Fibroblast of the aortic adventitia (primary cell): ENCODE measurements at regions not wholly inside any gene's neighbourhood (a gene's known extent, or its start where the extent isn't known, plus 50 kb on each side); places are given as distances from the start of the nearest gene placed in this dataset.
"Not testable (repeated sequence)": the region's sequence is repeated elsewhere in the genome, so short reads cannot be mapped to it uniquely, and the experiment has no call there.

Experiments used
- DNase-seq: peaks from one replicate; pipeline ENCODE4 v3.0.0-alpha.2; 2010; ENCODE audit warnings: low read depth
- H3K4me3 ChIP-seq: 2 replicates; pipeline ENCODE4 v1.5.1; 2011; ENCODE audit warnings: low read depth, mild to moderate bottlenecking, control low read depth, low read length, moderate library complexity
- TF ChIP-seq, protein P1 (sequence below): IDR thresholded peaks from 2 replicates; pipeline ENCODE4 v1.5.1; 2011; ENCODE audit warnings: mild to moderate bottlenecking, low read length, control low read depth, inconsistent platforms; ENCODE audit not compliant: insufficient read depth

DNA sequence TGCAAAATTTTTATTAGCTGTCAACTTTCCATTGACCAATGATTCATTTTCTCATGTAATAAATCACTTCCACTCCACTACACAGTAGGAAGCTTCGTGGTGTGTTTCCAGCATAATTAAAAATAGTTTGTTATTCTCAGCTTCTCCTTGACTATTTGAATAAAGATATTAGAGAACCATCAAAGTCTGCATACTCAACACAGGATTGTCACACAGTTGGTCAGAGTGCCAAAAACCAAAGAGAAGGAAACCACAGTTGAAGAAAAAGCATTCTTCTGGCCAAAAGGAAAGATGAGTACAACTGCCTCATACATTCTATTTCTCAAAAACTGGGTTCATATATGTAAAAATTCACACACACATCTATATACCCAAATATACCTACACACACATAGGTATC is 455.1 kb upstream of the HSF2 start:
- TF ChIP-seq, protein P1, sequence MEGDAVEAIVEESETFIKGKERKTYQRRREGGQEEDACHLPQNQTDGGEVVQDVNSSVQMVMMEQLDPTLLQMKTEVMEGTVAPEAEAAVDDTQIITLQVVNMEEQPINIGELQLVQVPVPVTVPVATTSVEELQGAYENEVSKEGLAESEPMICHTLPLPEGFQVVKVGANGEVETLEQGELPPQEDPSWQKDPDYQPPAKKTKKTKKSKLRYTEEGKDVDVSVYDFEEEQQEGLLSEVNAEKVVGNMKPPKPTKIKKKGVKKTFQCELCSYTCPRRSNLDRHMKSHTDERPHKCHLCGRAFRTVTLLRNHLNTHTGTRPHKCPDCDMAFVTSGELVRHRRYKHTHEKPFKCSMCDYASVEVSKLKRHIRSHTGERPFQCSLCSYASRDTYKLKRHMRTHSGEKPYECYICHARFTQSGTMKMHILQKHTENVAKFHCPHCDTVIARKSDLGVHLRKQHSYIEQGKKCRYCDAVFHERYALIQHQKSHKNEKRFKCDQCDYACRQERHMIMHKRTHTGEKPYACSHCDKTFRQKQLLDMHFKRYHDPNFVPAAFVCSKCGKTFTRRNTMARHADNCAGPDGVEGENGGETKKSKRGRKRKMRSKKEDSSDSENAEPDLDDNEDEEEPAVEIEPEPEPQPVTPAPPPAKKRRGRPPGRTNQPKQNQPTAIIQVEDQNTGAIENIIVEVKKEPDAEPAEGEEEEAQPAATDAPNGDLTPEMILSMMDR, result no peak
- peak; percentile 28 for DNase-seq
- no peak overlapping the region for H3K4me3 ChIP-seq

DNA sequence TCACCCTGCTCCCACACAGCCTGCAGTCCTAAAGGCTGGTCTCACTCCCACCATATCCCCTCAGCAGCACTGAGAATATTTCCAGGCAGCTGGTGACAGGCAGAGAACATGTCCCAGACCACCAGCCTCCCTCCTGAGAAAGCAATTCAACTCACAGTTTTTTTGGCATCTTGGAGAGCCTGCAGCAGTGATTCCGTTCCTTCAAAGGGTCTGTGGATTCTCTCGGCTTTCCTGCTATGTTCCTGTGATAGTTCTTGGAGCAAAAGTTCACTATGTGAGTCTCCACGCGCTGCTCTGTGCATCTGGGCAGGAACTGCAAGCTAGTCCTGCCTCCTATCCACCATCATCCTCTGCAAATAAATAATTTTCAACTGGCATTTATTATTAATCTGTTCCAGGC is 448.3 kb upstream of the HSF2 start:
- TF ChIP-seq, protein P1, result no peak
- no peak overlapping the region for H3K4me3 ChIP-seq
- DNase-seq, result no peak

DNA sequence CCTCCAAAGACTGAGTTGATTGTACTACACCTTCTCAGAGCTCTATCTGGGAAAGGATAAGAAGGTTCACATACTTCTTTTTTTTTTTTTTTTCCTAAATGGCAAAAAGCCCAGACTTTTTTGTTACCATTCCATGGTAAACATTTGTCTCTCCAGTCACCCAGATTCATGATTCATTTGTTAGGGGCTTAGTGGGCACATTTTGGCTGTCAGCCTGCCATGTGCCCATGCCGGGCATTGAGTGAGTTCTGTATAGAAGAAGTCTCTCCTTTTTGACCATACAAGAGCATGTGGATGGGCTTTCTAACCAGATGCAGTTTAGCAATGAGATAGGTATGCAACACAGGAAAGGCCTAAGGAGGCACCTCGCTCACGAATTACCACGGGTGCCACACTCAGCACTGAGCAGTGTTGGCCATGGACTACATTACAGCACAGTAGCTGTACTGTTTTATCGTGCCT is 447.5 kb upstream of the HSF2 start:
- TF ChIP-seq, protein P1, result no peak
- H3K4me3 ChIP-seq, result no peak overlapping the region
- peak; percentile 72 for DNase-seq

DNA sequence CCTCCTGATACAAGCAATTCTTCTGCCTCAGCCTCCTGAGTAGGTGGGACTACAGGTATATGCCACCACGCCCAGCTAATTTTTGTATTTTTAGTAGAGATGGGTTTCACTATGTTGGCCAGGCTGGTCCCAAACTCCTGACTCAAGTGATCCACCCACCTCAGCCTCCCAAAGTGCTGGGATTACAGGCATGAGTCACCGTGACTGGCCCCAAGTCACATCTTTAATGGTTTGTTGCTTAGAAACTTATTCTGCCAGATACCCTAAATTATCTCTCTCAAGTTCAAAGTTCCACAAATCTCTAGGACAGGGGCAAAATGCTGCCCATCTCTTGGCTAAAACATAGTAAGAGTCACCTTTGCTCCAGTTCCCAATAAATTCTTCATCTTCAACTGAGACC is 444.1 kb upstream of the HSF2 start:
- H3K4me3 ChIP-seq, DNase-seq: not testable (repeated sequence)

DNA sequence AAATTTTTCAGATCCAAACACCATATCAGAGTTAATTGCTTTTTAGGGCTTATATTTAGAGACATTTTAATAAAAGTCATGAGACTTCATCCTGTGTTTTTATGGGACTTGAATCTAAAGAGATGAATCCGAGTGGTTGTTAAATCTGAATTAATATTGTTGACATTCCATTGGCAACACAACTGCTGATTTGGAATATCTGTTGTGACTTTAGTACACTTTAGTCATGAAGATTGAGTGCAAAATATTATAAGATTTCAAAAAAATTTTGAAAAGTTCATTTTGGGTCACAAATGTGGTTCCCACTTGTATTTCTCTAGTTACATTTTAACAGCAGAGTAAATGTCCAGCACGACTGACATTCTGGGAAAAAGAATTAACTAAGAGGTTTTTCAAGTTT is 442.7 kb upstream of the HSF2 start:
- TF ChIP-seq, protein P1, result no peak
- H3K4me3 ChIP-seq, result no peak overlapping the region
- no peak for DNase-seq

DNA sequence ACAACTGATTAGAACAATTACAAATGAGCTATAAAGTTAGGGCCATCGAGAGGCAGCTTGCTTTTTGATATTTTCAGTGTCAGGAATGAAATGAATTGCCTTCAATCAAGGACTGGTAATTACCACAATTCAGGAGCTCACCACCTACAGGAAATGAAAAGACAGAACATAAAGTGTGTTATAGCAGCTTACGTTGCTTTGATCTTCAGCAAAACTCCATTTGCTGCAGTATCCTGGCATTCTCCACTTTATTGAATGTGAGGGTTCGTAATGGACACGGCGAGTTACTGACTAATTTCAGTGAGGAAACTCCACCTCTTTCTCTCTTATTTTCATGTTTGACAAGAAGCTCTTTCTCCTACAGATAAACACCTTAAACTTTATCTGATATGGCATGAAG is 440.0 kb upstream of the HSF2 start:
- TF ChIP-seq, protein P1, result no peak
- no peak for DNase-seq
- H3K4me3 ChIP-seq, result no peak overlapping the region

DNA sequence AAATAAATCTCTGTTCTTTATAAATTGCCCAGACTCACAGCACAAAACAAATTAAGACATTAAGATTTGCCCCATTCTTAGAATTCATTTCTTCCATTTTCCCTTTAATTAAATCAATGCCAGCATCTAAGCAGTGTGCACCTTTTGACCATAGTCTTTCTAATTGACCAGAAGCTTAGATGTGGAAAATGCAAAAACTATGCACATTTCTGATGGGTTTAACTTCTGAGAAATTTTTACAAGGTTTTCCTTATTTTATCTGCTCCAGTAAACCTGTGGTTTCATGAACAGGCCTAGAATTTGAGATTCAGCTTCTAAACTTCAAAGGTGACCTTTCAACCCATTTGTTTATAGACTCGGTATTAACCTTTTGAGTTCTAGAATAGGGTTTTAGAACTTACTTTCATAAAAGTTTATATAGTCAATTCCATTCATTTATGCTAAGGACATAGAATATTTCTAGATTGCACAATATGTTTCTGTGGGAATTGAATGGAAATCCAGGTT is 437.8 kb upstream of the HSF2 start:
- no peak overlapping the region for H3K4me3 ChIP-seq
- no peak for DNase-seq
- TF ChIP-seq, protein P1, result no peak
